Activated gamma-delta T cell treated with Interleukin-2 at 50 U/mL for 16 hours (primary cell): ENCODE measurements at regions not wholly inside any gene's neighbourhood (a gene's known extent, or its start where the extent isn't known, plus 50 kb on each side); places are given as distances from the start of the nearest gene placed in this dataset.
"Not testable (repeated sequence)": the region's sequence is repeated elsewhere in the genome, so short reads cannot be mapped to it uniquely, and the experiment has no call there.

Experiments used
- DNase-seq: peaks from one replicate; pipeline ENCODE4 v3.0.0-alpha.2; 2020

DNA sequence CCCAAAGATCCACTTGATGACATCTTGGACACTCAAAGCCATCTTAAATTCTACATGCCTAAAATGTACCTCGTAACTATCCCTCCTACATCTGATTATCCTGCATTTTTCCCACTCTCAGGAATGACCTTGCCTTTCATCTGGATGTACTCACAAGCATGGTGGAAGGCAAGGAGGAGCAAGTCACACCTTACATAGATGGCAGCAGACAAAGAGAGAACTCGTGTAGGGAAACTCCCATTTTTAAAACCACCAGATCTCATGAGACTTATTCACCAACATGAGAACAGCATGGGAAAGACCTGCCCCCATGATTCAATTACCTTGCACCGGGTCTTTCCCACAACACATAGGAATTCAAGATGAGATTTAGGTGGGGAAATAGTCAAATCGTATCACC lies 616.0 kb downstream of the MCTP2 start:
- no peak for DNase-seq

DNA sequence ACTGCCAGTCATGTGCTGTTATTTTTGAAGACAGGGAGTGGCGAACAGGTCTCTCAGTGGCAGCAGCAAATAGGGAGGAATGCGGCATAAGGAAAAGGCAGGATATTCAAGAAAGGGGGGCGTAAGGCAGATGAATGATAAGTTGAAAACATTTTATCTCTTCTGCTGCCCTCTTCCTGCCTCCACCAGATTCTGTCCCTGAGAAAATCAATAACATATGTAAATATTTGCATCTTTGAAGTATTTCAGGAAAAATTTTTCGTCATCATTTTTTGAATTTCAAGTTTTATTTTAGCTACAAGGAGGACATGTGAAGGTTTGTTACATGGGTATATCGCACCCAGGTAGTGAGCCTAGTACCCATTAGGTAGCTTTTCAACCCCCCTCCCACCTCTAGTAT lies 616.7 kb downstream of the MCTP2 start:
- DNase-seq, result no peak

DNA sequence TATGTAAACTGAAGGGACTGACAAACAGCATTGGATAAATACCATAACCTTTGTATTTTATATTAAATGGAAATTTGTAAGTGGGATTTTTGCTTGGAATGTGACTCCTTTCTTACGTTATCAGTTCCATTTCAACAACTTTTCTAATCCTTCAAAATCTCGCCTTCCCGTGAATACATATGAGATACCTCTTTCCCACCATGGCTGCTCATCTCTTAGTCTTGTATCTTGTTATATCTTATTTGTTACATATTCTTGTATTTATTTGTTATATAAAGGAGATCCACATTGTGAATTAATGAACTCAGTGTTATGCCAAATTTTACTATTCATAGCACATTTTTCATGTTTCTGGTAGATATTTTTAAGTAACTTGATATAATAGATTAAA lies 623.7 kb downstream of the MCTP2 start:
- DNase-seq, result no peak

DNA sequence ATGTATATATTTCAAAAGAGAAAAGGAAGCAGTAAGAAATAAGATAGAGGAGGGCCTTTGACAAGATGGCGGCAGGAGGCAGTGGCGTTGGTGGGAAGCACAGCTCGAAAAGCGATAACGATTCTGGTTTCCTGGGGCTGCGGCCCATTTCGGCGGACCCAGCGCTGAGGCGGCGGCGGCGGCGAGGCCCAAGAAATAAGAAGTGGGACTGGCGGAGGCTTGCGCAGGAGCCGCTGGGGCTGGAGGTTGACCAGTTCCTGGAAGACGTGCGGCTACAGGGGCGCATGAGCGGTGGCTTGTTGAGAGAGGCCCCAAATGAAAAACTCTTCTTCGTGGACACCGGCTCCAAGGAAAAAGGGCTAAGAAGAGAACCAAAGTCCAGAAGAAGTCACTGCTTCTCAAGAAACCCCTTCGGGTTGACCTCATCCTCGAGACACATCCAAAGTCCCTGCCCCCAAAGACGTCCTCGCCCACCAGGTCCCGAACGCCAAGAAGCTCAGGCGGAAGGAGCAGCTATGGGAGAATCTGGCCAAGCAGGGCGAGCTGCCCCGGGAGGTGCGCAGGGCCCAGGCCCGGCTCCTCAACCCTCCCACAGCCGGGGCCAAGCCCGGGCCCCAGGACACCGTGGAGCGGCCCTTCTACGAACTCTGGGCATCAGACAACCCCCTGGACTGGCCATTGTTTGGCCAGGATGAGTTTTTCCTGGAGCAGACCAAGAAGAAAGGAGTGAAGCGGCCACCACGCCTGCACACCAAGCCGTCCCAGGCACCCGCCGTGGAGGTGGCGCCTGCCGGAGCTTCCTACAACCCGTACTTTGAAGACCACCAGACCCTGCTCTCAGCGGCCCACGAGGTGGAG lies 624.3 kb downstream of the MCTP2 start:
- DNase-seq, result no peak

DNA sequence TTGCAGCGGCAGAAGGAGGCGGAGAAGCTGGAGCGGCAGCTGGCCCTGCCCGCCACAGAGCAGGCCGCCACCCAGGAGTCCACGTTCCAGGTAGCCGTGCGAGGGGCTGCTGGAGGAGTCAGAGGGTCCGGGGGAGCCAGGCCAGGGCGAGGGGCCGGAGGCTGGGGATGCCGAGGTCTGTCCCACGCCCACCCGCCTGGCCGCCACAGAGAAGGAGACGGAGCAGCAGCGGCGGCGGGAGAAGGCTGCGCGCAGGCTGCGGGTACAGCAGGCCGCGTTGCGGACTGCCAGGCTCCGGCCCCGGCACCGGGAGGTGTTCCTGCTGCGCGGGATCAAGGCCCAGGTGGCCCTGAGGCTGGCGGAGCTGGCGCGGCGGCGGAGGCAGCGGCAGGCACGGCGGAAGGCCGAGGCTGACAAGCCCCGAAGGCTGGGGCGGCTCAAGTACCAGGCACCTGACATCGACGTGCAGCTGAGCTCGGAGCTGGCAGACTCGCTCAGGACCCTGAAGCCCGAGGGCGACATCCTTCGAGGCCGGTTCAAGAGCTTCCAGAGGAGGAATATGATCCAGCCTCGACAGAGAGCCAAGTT lies 625.0 kb downstream of the MCTP2 start:
- DNase-seq, result no peak

DNA sequence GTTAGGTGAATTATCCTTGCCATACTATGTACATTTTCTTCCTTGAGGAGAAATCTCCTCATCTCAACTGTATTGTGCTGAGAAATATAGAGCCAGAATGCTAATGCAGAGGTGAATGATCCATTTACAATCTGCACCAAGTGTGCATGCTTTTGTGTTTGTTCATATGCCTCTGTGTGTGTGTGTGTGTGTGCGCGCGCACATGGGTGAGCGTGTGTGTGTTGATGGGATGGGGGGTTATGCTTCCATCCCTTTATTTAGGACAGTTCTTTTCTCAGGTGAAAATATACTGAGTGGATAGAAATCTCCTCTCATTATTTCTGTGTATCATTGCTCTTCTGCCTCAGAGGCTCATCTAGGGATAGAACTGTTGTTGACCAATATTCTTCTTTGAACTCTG lies 626.1 kb downstream of the MCTP2 start:
- DNase-seq, result no peak

DNA sequence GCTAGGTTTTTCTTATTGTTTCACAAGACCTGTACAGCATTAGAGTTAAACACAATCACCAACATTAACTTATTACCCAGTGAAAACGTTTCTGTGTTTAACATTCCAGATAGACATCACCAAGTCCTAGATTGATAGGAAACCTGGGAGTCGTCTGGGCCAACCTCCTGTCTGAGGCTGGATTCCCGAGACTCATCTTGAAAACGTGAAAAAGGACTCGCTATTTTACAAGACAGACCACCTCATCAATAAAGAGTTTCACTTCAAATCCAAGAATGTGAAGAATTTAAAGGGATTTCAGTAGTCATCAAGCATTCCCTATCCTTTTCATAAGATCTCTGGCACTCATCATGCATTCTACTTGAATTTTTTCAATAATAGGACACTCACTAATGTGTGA lies 626.6 kb downstream of the MCTP2 start:
- DNase-seq, result no peak

DNA sequence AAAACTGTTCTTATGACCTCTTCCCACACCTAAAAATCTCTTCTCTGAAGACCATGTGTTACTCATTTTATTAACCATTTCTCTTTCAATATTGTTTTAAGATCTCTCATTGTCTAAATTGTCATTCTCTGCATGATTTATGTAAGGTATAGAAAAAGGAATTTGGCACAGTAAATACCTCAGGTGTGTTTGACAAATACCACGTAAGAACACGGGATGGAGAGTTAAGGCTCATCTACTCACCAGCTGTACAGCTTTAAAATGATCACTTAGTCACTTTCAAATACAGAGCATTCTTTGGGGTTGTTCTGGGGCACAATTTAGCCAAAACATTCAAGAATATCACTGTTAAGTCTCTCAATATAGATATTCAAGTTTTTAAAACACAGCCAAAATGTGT lies 627.1 kb downstream of the MCTP2 start:
- DNase-seq, result no peak

DNA sequence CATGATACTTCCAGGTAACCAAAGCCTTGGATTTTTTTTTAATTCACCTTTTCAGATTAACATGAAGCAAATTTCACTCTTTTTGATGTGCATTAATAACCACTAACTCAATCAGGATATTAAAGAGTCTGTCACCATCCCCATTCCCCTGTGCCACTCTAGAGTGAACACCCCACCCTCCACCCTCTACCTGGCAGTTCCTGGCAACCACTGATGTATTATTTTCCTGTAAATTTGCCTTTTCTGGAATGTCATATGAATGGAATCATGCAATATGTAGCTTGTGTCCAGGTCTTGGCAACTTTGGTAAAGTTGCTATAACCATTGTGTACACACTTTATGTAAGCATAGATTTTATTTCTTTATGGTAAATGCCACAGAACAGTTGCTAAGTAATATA lies 627.6 kb downstream of the MCTP2 start:
- DNase-seq, result no peak

DNA sequence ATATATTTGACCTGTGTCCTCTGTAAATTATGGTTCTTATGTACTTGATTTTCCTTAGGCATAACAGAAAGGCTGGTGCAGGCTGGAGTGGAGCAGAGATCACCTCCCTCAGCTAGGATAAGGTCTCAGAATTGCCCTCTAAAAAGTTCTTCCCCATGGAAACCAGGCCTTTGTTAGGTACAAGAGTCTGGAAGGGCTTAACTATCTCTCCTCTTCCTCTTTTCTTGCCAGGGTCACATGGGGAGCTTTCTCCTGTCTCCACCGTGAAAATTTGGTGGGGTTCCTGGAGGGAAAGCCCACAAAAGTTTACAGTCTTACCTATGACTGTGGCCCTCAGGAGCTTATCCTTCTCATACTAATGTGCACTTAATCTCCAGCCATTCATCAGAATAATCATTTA lies 633.2 kb downstream of the MCTP2 start:
- no peak for DNase-seq

DNA sequence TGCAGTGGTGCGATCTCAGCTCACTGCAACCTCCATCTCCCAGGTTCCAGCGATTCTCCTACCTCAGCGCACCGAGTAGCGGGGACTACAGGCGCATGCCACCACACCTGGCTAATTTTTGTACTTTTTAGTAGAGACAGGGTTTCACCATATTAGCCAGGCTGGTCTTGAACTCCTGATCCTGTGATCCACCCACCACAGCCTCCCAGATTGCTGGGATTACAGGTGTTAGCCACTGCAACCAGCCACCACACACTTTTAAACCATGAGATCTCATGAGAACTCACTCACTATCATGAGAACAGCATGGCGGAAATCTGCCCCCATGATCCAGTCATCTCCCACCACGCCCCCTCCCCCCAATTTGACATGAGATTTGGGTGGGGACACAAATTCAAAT lies 636.9 kb downstream of the MCTP2 start:
- not testable (repeated sequence) for DNase-seq

DNA sequence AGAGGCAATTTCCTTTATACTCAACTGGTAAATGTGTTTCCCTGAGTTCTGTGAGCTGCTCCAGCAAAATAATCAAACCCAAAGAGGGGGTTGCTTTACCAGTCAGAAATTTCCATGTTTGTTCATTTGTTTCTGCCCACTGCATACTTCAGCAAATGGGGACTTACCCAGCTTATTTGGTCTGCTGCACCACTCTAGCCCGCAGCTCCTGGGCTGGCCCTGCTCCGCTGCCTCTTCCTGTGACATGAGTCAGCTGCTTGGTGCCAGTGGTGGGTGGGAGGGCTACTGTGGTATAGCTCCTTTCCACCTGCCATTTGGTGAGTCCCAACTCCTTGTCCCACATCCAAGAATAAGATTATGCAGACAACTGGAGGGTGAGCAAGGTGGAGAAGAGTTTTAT lies 644.2 kb downstream of the MCTP2 start:
- DNase-seq, result no peak

DNA sequence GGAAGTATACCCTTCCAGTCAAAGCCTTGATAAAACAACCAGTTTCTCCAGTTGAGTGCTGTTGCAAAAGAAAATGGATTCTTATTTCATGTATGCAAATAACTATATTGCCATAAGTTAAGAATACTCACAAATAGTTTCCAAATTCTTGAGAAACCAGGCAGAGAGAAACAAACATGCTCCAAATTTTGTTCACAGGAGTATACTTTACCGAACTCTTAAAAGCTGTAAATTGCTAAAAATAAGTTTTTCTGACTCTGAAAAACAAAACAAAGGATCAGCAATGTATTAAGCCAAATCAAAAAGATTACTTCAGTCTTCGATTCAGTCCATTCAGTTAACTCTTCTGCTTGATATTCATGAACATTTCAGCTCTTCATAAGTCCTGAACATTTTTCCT lies 646.5 kb downstream of the MCTP2 start:
- DNase-seq, result no peak

DNA sequence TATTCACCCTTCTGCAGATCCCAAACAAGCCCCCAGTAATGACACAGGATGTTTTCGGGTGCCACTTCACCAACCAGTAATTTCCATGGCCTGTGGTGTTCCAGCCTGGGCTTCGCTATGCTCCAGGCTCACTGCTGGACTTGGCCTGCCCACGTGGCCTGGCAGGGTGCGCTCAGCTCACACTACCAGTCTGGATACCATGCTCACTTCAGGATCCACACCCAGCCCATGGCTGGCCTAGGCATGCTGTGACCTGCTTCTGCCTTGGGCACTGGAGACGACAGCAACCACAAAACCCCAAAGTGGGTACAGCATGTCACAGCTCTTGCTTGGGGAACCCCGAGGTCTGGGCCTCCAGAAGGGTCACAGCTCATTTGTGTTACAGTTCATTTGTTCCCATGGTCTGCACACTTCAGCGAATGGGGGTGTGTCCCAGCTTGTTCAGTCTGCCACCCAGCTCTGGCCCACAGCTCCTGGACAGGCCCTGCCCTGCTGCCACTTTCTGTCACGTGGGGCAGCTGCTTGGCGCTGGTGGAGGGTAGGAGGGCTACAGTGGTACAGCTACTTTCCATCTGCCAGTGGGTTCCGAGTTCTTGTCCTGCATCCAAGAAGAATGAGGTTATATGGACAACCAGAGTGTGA lies 650.8 kb downstream of the MCTP2 start:
- no peak for DNase-seq

DNA sequence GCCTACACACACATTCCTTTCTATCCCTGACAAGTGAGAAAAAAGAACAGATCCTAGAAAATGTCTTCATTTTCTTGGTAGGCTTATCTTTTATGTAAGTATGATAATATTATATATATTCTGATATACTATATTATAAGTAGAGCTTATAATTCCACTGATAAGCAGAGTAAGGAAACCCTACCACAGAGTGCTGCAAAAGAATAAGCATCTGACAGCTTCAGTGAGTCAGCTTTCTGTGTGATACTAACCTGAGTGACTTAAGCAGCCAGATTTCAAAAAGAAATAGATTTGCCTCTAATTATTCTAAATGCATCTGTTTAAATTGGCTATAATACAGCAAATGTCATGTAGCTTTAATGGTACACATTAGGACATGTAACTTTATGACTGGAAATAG lies 656.0 kb downstream of the MCTP2 start:
- DNase-seq, result no peak

DNA sequence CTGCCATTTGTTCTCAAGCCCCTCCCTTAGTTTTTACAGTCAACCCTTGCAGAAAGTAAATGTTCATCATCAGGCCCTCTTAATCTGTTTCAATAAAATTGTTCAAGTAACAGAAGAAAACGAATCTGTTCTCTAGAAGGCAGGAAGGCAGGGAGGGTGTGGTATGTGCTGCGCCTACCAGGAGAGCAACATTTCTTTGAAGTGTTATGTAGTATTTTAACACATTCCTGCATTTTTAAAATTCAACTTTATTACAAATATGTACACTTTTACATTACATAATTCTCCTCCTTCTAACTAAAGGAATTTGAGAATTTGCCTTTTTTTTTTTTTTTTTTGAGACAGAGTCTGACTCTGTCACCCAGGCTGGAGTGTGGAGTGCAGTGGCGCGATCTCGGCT lies 657.8 kb downstream of the MCTP2 start:
- DNase-seq, result no peak

DNA sequence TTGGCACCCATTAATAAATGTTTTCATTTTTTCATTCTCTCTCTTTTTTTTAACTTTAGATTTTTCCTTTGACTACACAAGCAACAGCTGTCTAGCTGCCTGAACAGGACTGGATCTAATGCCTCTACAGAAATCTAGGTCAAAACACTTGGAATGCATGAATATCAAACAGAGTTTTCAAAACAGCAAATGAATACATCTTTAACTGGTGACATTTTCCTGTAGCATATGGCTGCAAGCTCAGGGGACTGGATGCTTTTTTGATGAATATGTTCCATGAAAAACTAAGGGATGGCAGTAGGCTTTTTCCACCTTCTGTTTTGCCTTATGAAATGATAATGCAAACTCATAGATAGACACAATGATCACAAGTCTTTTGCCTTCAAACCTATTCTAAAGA lies 661.7 kb downstream of the MCTP2 start:
- no peak for DNase-seq

DNA sequence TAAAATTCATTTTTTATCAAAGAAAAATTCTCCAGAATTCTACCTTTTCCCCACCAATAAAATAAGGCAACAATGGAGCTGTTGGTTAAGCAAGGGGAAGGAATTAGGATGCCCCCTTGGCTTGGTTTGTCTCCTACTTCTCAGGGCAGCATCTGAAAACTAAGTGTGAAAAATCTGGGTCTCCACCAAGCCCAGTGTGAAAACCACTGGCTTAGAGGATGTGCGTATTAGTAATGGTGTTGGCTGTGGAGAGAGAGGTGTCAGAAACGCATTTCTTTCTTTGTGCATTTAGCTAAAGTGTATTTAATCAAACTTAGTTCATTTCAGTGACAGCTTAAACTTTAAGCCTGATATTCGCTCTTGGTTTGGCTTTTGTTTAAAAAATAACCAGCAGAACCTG lies 662.7 kb downstream of the MCTP2 start:
- no peak for DNase-seq

DNA sequence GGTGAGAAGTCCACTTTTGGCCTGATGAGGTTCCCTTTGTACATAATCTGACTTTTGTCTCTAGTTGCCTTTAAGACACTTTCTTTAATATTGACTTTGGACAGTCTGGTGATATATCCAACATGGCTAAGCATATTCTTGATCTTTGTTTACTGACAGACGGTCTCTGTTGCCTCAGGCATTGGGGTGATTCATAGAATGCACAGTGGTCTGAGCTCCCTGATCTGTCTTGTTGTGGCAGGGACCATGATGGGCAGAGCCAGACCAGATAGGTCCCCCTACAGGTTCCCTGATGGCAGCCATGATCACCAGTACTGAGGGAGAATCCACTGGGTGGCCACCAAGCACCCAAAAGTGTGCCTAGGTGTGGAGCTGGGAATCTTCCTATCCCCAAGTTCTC lies 678.1 kb downstream of the MCTP2 start:
- DNase-seq, result no peak

DNA sequence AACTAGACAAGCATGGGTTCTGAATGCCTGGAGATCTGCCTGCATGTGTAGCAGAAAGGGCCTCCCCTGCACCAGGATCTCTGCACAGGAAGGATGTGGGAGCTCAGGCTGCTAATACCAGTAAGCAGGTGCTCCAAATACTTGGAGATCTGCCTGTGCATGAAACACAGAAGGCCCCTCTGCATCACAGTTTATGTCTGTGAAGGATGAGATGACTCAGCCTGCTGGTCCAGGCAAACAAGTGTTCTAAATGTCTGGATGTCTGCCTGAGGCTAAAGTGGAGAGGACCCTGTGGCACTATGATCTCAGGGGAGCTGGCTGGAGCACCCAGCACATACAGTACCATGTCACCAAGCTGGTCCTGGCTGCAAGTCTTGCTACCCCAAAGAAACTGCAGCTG lies 678.8 kb downstream of the MCTP2 start:
- DNase-seq, result no peak

DNA sequence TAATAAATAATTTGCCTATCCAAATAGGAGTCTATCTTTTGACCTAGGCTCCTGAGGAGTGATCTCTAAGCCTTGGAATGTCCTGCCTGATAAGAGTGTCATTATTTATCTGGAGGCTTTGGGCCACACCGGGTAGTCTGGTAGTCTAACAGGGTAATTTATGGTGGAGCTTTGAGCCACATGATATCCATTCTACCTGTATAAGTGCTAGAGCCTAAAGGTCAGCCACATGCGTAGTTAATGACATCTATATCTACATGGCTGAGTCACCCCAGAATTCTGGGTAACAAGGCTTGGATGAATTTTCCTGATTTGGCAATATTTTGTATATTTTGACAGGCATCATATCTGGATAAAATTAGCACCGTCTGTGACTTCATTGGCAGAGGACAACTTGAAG lies 681.4 kb downstream of the MCTP2 start:
- no peak for DNase-seq

DNA sequence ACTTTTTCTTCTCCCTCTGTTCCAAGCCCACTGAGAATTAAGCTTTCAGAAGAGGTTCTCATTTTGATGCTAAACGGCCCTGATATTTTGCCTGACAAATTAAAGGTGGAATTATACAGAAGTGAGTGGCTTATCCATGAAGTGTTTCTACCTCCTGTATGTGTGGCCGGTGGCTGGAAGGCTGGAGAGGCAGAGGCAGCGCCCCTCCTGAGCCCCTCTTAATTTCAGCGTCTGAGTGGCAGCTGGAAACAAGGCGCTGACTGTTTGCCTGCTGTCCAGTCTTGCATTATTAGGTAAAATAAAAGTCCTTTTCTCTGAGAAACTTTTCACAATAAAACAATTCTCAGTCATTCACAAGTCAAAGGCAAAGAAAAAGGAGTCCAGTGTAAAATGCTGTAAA lies 685.7 kb downstream of the MCTP2 start:
- no peak for DNase-seq

DNA sequence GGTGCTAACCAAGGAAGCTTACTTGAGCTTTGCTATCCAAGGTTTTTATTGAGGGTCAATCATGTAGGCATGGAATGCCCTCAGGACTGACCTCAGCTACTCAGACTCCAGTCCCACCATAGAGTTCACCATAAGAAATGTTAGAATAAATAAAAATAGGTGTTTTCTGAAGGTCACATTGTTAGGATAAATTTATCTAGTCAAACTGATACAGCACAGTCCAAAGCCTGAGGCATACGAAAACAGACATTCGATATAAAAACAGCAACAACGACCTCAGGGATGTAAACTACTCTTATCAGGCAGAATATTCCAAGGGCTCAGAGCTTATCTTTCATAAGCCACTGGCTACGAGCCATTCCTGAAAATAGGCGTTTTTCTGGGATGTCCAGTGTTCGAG lies 690.6 kb downstream of the MCTP2 start:
- DNase-seq, result no peak

DNA sequence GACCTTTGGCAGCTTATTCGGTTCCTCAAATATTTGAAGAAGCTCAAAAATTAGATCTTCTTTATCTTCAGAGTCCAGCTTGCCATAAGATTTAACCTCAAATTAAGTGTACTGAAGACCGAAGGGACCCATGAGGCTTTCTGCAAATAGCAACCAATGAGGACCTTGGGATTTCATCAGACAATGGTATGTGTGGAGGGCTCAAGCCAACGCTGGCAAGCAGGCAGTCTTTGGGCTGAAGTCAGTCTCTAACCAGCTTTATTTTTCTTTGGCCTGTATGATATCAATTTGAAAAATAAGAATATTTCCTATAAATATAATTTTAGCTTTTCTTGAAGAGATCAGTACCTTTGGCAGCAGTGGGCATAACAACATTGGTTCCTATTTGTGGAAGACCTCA lies 692.7 kb downstream of the MCTP2 start:
- no peak for DNase-seq
